Renal cortex interstitium (tissue), 11 donors: ENCODE measurements at regions not wholly inside any gene's neighbourhood (a gene's known extent, or its start where the extent isn't known, plus 50 kb on each side); places are given as distances from the start of the nearest gene placed in this dataset.

Experiments
- DNase-seq, 11 donors: peaks; one replicate each; pipeline ENCODE4 v3.0.0-alpha.2; 2013; ENCODE audit warnings: low read depth in 9 of 11, low spot score in 4 of 11; ENCODE audit errors: extremely low read depth in 1 of 11

DNA sequence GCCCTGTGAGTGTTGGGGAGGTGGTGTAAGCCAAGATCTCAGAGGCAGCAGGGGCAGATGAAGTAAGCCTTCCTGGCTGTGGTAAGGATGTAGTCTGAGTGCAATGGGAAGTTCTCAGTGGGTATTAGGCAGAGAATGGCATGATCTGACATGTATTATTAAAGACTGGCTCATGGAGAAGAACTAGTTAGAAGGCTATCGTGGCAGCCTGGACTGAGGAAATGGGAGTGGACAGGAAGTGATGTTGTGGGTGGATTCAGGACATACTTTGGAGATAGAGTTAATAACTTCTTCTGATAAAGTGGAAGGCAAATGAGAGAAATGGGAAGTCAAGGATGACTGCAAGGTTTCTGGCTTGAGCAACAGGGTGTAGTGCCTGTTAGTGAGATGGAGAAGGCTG, 250.9 kb upstream of the CFAP20DC start:
- DNase-seq: no peak

DNA sequence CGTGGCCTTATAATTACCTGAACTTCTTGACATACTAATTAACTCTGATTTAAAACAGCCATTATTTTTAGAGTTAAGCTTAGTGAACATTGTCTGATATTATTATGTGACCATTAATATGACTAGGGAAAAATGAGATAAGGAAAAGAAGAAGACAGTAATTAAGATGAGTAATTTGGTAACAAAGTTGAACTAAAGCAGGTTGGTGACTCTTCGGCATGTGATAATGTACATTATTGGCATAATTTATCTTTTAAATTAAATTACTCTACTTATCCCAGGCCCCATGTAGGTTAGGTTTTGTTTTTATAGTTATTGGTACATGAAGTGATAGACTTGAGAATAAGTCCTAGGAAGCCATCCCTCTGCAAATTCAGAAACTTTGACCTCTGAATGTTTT, 249.7 kb upstream of the CFAP20DC start:
- no peak for DNase-seq

DNA sequence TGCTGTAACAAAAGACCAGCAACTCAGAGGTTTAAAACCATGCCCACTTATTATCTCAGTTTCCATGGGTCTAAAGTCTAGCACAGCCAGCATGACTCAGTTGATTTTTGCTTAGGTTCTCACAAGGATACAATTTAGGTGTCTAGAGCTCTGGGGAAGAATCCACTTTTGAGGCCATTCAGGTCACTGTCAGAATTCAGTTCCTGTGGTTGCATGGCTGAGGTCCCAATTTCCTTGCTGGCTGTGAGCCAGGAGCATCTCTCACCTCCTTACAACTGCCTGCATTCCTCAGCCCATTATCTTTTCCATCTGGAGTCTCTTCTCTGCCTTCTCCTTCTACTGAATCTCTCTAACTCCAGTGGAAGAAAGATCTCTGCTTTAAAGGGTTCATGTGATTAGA, 240.5 kb upstream of the CFAP20DC start:
- DNase-seq: no peak

DNA sequence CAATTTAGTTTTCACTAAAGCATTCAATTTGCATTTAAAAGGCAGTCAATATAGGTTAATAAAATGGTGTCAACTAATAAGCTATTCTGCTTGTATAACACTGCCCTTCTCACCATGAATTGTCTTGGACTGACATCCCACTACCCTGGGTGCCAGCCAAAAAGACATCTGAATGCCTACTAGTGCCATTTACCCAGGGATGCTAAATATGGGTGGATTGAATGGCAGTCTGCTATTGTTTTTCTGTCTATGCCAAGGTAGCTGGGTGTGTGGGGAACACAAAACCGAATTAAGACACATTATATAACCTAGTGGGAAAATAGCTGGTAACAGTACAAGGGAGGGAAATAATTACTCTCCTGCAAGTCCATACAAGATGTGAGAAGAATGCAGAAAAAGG, 240.0 kb upstream of the CFAP20DC start:
- no peak for DNase-seq

DNA sequence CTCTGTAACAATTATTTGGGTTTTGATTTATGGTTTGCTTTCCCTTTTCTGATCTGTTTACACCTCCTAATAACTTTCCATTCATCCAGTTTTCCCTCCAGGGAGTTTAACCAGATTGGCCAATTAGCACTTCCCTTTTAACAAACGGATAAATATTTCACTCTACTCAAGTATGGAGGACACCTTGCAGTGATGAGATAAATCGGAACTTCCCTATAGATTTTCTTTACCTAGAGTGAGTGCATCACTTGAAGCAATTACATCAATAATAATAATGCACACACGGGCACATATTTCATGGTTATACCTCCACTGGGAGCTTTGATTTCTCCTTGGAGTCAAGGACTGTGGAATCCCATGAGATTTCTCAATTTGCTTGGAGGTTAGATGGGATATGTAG, 239.1 kb upstream of the CFAP20DC start:
- no peak for DNase-seq

DNA sequence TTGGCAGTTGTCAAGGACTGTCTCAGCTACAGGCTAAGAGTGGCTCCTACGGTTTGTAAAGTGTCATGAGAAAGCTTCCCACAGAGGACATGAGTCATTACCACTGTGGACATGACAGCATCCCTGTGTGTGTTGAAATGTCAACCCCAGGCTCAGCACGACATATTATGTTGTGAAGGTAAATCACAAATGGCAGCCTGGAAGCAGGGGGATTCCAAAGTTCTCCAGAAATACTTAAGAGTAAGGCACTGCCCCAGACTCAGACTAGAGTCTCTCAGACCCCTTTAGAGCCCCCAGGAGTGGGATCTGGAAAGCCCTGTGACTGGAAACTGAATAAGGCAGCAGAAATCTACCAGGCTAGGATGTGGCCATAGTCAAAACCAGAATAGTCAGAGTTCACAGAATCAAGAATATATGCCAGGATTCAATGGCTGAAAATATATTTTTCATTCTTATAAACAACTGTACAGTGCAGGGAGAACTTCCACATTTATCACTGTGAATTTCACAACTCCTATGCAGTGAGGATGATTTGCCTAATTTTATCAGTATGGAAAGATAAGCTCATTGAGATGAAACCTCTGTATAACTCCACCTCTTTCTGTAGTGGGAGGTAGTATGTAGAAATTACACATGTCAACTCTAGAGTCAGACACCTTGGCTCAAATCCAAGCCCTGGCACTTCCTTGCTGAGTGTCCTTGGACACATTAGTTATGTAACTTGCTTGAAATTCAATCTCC, 237.1 kb upstream of the CFAP20DC start:
- DNase-seq: no peak

DNA sequence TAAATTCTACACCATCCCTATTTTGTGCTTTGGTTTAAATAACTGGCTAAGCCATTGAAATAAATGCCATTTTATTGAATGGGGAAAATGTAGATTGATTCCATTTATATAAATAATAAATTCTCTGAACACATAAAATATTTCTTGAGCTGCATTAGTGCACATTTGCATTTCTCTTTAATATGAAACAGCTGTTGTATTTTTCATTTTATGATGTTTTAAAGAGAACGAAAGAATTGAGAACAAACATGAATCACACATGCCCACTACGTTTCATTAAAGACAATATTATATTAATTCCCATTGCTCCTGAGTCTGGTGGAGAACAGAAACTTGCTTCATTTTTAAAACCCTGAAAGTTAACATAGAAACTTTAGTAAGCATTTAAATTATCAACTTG, 235.7 kb upstream of the CFAP20DC start:
- no peak for DNase-seq

DNA sequence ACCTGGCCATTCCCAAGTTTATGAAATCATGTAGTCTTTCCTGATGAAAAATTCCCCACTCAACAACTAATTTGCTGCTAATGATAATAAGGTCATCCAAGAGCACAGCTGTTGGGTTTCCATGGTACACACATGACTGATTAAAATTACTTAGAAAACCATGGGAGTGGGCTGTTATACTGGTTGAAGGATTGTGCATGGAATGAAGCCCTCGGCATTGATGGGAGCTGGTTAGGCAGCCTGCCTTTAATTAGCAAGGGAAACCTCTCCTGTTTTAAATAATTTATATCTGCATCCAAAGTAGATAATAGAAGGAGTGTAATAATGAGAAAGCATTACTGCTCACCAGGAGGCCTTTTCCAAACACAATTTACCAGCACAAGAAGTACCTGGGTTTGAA, 235.1 kb upstream of the CFAP20DC start:
- DNase-seq: no peak

DNA sequence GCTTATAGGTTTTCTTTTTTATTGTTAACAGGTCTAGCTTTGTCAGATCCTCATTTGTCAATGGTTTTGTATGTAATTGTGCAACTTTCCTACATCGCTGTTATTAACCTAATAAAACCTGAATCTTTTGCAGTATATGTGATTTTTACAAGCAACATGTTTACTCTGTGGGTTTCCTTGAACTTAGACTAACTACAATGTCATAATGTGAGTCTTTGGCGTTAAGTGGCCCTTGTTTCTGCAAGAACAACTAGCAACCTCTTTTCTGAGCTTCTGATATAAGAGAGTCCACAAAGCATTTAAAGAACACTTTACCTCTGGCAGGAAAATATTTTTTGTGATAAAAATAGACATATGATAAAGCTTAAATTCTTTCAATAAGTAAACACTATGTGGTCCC, 230.3 kb upstream of the CFAP20DC start:
- no peak for DNase-seq

DNA sequence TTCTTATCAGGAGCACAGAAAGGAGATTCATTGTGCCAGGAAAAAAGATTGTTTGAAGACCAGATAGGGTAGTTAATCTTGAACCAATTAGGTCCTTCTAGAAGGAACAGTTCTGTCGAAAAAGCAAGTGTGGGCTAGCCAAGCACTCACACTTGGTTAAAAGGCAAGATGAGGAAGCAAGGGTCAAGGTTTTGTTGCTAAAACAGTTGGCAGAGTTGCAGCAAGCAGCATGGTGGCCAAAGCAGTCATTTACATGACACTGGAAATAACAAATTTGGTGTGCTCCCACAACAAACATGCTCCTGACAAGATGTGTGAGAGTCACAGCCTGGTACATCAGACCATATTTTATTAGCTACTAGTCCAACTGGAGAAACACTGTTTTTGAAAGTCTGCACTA, 228.0 kb upstream of the CFAP20DC start:
- no peak for DNase-seq

DNA sequence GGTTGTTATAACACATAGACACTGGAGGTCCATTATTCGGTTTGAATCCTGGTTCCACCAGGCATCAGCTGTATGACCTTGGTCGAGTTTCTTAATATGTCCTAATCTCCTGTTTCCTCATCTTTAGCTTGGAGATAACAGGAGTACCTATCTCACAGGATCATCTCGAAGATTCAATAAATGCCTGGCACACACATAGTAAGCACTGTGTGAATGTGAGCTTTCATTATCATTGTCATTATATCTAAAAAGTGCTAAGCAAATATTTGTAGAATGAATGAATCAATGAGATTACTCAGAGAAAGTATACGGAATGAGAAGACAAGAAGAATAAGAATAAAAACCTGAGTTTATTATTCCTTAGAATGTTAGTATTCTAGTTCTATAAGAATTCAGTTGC, 227.4 kb upstream of the CFAP20DC start:
- DNase-seq: no peak

DNA sequence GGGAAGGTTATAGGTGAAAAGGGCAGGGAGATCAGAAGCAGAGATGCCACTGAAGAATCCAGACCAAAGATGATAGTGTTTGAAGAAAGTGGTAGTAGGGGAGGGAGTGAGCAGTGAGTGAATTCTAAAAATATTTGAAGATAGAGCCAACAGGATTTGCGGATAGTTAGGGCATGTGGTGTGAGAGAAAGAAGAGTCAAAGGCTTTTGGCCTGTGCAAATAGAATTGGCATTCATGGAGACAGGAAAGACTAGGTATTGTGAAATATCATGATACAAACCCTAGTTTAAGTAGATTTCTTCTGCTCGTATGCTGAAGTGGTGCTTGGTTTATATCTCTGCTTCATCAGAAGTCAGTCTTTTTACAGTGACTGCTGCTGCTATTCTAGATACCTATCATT, 224.2 kb upstream of the CFAP20DC start:
- DNase-seq: no peak

DNA sequence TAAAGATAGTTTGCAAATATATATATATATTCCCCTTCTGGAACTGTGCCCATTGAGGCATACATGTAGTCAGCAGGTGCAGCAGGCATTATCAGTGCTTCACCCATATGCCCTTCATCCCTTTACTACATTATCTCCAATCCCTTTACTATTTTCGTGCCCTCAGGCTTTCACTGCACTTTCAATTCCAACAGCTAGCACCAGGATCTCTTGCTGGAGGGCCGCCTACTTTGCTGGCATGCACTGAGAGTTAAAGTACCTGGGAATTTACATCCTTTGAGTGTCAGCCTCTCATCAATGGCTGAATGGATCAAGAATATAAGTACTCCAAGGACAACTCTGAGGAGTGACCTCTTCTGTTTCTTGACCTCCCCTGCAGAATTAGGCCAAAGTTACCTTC, 222.1 kb upstream of the CFAP20DC start:
- DNase-seq: no peak

DNA sequence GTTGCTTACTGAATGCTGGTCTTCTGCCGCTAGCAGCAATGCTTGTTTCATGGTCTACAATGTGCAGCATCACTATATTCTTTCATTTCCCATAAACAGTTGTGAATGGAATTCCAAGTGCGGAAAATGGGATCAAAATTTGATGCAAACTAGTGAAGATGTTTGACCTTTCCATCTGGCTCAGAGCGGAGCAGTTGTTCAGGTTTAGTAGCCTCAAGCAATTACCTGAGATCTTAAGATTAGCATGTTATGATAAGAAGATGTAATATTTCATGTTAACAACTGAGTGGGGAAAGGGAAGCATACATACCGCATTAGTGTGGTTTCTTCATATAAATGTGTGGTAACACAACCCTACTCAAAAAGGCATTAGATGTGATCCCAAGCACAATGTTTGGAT, 221.1 kb upstream of the CFAP20DC start:
- no peak for DNase-seq

DNA sequence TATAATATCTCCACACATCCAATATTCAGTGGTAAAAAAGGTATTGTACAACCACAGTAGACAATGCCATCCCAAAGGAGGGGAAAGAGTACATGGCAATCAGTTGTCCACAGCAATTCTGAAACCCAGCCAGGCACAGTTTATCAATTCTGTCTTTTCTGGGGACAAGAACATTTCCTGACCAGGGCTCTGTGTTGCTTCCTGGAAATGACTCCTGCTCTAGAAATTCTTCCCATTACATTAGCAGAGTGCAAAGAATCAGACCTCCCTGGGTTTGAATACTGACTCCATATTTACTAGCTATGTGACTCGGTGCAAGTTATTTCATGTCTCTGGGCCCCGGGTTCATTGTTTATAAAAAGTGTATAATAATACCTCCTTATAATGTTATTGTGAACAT, 220.4 kb upstream of the CFAP20DC start:
- DNase-seq: no peak

DNA sequence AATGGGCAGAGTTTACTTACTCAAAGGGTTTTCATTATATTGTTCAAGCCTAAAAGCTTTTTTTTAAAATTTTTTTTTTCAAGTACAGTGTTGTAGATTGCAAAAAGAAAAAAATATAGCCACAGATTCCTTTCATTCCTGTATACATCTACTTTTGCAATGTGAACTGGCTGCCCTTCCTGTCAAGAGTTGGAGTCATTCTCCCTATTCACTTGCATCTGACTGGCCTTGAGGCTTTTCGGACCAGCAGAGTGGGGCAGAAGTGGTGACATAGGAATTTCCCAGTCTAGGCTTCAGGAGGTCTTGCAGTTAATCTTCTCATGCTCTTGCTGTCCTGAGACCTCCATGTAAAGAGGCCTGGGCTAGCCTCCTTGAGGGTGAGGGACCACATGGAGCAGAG, 218.3 kb upstream of the CFAP20DC start:
- no peak for DNase-seq

DNA sequence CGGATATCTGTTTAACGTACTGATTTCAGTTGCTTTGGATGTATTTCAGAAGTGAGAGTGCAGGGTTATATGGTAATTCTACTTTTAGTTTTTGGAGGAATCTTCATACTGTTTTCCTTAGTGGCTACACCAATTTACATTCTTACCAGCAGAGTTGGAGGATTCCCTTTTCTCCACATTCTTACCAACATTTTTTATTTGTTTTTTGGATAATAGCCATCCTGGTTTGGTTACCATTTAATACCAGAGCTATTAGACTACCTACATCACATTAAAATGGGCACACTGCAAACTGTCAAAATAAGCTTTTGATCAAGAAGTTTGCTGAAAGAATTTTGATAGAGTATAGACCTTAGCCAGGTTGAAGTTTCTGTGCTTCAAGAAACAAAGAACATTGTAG, 217.2 kb upstream of the CFAP20DC start:
- DNase-seq: no peak

DNA sequence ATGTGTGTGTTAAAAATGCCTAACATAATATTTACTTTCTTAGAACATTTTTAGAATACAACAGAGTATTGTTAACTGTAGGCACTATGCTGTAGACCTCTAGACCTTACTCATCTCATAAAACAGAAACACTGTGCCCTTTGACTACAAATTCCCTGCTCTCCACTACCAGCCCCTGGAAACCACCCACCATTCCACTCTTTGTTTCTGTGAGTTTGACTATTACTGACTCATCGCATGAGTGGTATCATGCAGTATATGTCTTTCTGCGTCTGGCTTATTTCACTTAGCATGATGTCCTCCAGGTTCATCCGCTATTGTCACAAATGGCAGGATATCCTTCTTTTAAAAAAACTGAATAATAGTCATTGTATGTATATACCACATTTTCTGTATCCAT, 216.7 kb upstream of the CFAP20DC start:
- DNase-seq: no peak

DNA sequence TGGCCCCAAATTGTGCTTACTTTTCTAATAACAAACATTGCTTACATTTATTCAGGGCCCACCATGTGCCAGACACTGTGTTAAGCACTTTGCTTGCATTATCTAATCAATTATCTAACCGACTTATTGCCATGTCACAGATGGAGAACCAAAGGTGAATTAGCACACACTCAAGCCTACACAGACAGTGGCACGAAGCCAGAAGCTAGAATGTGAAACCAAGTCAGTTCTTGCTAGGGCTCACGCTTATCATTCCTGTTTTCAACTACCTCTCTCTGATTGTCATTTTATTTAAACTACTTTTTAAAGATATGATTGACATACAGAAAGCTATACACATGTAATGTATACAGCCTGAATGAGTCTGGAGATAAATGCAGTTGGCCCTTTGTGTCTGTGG, 215.7 kb upstream of the CFAP20DC start:
- DNase-seq: no peak

DNA sequence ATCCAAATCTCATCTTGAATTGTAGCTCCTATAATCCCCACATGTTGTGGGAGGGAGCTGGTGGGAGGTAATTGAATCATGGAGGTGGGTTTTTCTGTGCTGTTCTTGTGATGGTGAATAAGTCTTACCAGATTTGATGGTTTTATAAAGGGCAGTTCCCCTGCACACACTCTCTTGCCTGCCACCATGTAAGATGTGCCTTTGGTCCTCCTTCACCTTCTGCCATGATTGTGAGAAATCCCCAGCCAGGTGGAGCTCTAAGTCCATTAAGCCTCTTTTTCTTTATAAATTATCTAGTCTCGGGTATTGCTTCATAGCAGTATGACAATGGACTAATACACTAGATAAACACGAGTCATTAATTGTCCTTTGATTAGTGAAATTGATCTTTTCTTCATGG, 214.5 kb upstream of the CFAP20DC start:
- DNase-seq: no peak

DNA sequence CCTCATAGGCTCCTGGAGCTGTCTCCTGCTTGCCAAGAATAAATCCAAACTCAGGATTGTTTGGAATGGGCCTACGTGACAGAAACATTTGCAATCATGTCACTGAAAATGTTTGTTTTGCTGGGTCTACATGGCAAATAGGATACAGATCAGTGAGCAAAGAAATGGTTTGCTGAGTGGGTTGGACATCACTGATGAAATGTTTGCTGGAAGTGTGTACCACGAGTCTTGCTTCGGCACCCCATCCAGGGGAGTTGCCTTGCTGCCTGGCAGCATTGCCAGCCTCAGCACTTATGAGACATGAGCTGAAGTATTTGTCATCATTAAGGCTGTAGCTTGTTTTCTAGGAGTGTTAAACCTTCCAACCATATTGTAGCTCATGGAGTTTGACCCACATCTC, 213.3 kb upstream of the CFAP20DC start:
- DNase-seq: no peak

DNA sequence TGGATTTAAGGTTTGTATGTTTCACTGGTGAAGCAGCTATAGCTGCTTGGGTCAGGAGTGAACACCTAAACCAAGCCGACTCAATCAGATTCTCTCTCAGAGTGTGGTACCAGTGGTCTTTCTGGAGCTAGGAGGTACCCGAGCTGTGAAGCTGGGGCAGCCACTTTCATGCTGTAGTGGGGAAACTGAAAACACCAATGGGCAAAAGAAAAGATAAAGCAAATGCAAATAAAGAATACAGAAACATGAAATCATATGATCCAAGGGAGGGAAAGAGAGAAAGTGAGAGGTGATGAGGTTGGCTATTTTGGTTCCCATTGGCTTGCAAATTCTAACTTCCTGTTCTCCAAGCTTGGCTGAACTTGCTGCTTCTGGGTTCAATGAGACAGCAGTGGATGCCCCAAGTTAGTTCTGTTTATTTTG, 212.3 kb upstream of the CFAP20DC start:
- no peak for DNase-seq
